BLaER1 (cell line): ENCODE measurements at regions not wholly inside any gene's neighbourhood (a gene's known extent, or its start where the extent isn't known, plus 50 kb on each side); places are given as distances from the start of the nearest gene placed in this dataset.
"Not testable (repeated sequence)": the region's sequence is repeated elsewhere in the genome, so short reads cannot be mapped to it uniquely, and the experiment has no call there.

Experiments used
- H3K27ac ChIP-seq: shearing (Covaris generic); formaldehyde crosslinking; 2 replicates; pipeline ENCODE4 v1.8.1; 2022
- H3K27me3 ChIP-seq: shearing (Covaris generic); formaldehyde crosslinking; 2 replicates; pipeline ENCODE4 v1.8.1; 2022
- H3K36me3 ChIP-seq: shearing (Covaris generic); formaldehyde crosslinking; 2 replicates; pipeline ENCODE4 v1.8.1; 2022
- H3K4me1 ChIP-seq: shearing (Covaris generic); formaldehyde crosslinking; 2 replicates; pipeline ENCODE4 v1.8.1; 2022
- H3K4me2 ChIP-seq: shearing (Covaris generic); formaldehyde crosslinking; 2 replicates; pipeline ENCODE4 v1.8.1; 2022
- H3K4me3 ChIP-seq: shearing (Covaris generic); formaldehyde crosslinking; 2 replicates; pipeline ENCODE4 v1.8.1; 2022
- H3K9ac ChIP-seq: shearing (Covaris generic); formaldehyde crosslinking; 2 replicates; pipeline ENCODE4 v1.8.1; 2022
- H3K9me3 ChIP-seq: shearing (Covaris generic); formaldehyde crosslinking; 2 replicates; pipeline ENCODE4 v1.8.1; 2022
- H4K20me1 ChIP-seq: shearing (Covaris generic); formaldehyde crosslinking; 2 replicates; pipeline ENCODE4 v1.8.1; 2022
- Cebpa-rat ChIP-seq: shearing (Covaris generic); IDR thresholded peaks from 2 replicates; pipeline ENCODE4 v1.8.1; 2022

- no peaks in the 10 kb centered on the region for H3K27me3 ChIP-seq
- no peak overlapping the region for H3K9ac ChIP-seq
- no peak overlapping the region for H3K4me2 ChIP-seq
- TF ChIP-seq Cebpa-rat = no peak
- no peak overlapping the region for H3K27ac ChIP-seq
- H4K20me1 ChIP-seq = no peaks in the 10 kb centered on the region
- H3K4me3 ChIP-seq = no peak overlapping the region
- no peaks in the 10 kb centered on the region for H3K36me3 ChIP-seq
- H3K4me1 ChIP-seq = no peaks in the 10 kb centered on the region
- H3K9me3 ChIP-seq = 0 out of 2 replicates have a peak, but pooled peaks cover 3% of the 10 kb centered on the region
Observed at GRCh38 chr5:62909326-62909725, 330.7 kb downstream of the LRRC70 start.

GRCh38 chr5:62902126-62902525 lies 323.5 kb downstream of the LRRC70 start:
- H3K27me3 ChIP-seq = no peaks in the 10 kb centered on the region
- TF ChIP-seq Cebpa-rat = no peak
- H3K4me2 ChIP-seq = no peak overlapping the region
- no peak overlapping the region for H3K27ac ChIP-seq
- H3K36me3 ChIP-seq = no peaks in the 10 kb centered on the region
- H3K9ac ChIP-seq = no peak overlapping the region
- H4K20me1 ChIP-seq = no peaks in the 10 kb centered on the region
- no peaks in the 10 kb centered on the region for H3K9me3 ChIP-seq
- H3K4me1 ChIP-seq = no peaks in the 10 kb centered on the region
- H3K4me3 ChIP-seq = no peak overlapping the region

GRCh38 chr5:62900976-62901375 lies 322.4 kb downstream of the LRRC70 start:
- Histone ChIP-seq H3K4me2 (no peak overlapping the region), H4K20me1 (no peaks in the 10 kb centered on the region), H3K27ac (no peak overlapping the region), H3K9ac (no peak overlapping the region), H3K9me3 (no peaks in the 10 kb centered on the region), H3K4me1 (no peaks in the 10 kb centered on the region), H3K27me3 (no peaks in the 10 kb centered on the region), H3K4me3 (no peak overlapping the region), H3K36me3 (no peaks in the 10 kb centered on the region)
- TF ChIP-seq Cebpa-rat = no peak

GRCh38 chr5:62896121-62896893 lies 317.7 kb downstream of the LRRC70 start:
- Histone ChIP-seq H4K20me1 (no peaks in the 10 kb centered on the region), H3K27me3 (no peaks in the 10 kb centered on the region), H3K9ac (no peak overlapping the region), H3K4me1 (no peaks in the 10 kb centered on the region), H3K4me2 (no peak overlapping the region), H3K27ac (no peak overlapping the region), H3K9me3 (peaks cover 9% of the 10 kb centered on the region), H3K4me3 (no peak overlapping the region), H3K36me3 (no peaks in the 10 kb centered on the region)
- no peak for TF ChIP-seq Cebpa-rat

- Histone ChIP-seq H3K27ac (no peak overlapping the region), H3K27me3 (no peaks in the 10 kb centered on the region), H3K4me2 (no peak overlapping the region), H3K9ac (no peak overlapping the region), H3K4me3 (no peak overlapping the region), H3K4me1 (no peaks in the 10 kb centered on the region), H4K20me1 (no peaks in the 10 kb centered on the region), H3K36me3 (no peaks in the 10 kb centered on the region), H3K9me3 (no peaks in the 10 kb centered on the region)
- TF ChIP-seq Cebpa-rat = no peak
Observed at GRCh38 chr5:62886603-62887315, 308.1 kb downstream of the LRRC70 start.

GRCh38 chr5:62837330-62837729 lies 258.7 kb downstream of the LRRC70 start:
- H3K4me1 ChIP-seq, H3K4me2 ChIP-seq, H3K4me3 ChIP-seq, H4K20me1 ChIP-seq, H3K36me3 ChIP-seq, H3K9ac ChIP-seq, H3K27ac ChIP-seq, H3K27me3 ChIP-seq: not testable (repeated sequence)
- peaks cover 33% of the 10 kb centered on the region for H3K9me3 ChIP-seq

GRCh38 chr5:62829604-62829986 lies 251.0 kb downstream of the LRRC70 start:
- peaks cover 22% of the 10 kb centered on the region for H3K9me3 ChIP-seq

GRCh38 chr5:62828742-62829603 lies 250.4 kb downstream of the LRRC70 start:
- H3K27me3 ChIP-seq = no peaks in the 10 kb centered on the region
- no peaks in the 10 kb centered on the region for H4K20me1 ChIP-seq
- no peak for TF ChIP-seq Cebpa-rat
- no peaks in the 10 kb centered on the region for H3K4me1 ChIP-seq
- H3K4me3 ChIP-seq = no peak overlapping the region
- no peak overlapping the region for H3K4me2 ChIP-seq
- H3K9ac ChIP-seq = no peak overlapping the region
- H3K9me3 ChIP-seq = peaks cover 22% of the 10 kb centered on the region
- H3K27ac ChIP-seq = no peak overlapping the region
- no peaks in the 10 kb centered on the region for H3K36me3 ChIP-seq

More at GRCh38 chr5:62829604-62829986, 251.0 kb downstream of the LRRC70 start:
- Histone ChIP-seq H3K4me1 (no peaks in the 10 kb centered on the region), H3K9ac (no peak overlapping the region), H3K4me3 (no peak overlapping the region), H3K4me2 (no peak overlapping the region), H3K36me3 (no peaks in the 10 kb centered on the region), H3K27ac (no peak overlapping the region), H4K20me1 (no peaks in the 10 kb centered on the region), H3K27me3 (no peaks in the 10 kb centered on the region)
- TF ChIP-seq Cebpa-rat = no peak

GRCh38 chr5:62825623-62826220 lies 247.1 kb downstream of the LRRC70 start:
- Histone ChIP-seq H3K4me1 (no peaks in the 10 kb centered on the region), H3K9ac (no peak overlapping the region), H4K20me1 (no peaks in the 10 kb centered on the region), H3K4me3 (no peak overlapping the region), H3K27me3 (no peaks in the 10 kb centered on the region), H3K36me3 (no peaks in the 10 kb centered on the region), H3K27ac (no peak overlapping the region), H3K9me3 (no peaks in the 10 kb centered on the region), H3K4me2 (no peak overlapping the region)
- TF ChIP-seq Cebpa-rat = no peak
